ENCODE measurements at regions not wholly inside any gene's neighbourhood (a gene's known extent, or its start where the extent isn't known, plus 50 kb on each side); places are given as distances from the start of the nearest gene placed in this dataset.

GRCh38 chr11:92391808-92392207 is 167.2 kb downstream of the FAT3 start:
- intact Hi-C loops (cut with DNase I; ENCODE audit: low total_unique reads): no loop called here
- H3K4me3 ChIP-seq (ENCODE audit: low read depth, poor library complexity, severe bottlenecking): no peak overlapping the region
- WGBS, 2 donors: 80 to 86% methylated on average over 6 of the region's 6 CpGs
- no peak for DNase-seq (ENCODE audit: low spot score in 2 of 2)
- TF ChIP-seq POLR2A (IDR thresholded peaks at IDR 0.05) (no peak), CTCF (IDR thresholded peaks at IDR 0.05) (no peak)

- TF ChIP-seq CTCF (IDR thresholded peaks at IDR 0.05) (no peak), POLR2A (IDR thresholded peaks at IDR 0.05) (no peak)
- DNase-seq (ENCODE audit: low spot score in 2 of 2): no peak
- intact Hi-C loops (cut with DNase I; ENCODE audit: low total_unique reads): no loop called here
- 92% methylated on average over 5 of the region's 5 CpGs for WGBS, 2 donors
- H3K4me3 ChIP-seq (ENCODE audit: low read depth, poor library complexity, severe bottlenecking): no peak overlapping the region
Measured at GRCh38 chr11:92393218-92393617, 168.6 kb downstream of the FAT3 start.

- WGBS, 2 donors: 92 to 100% methylated on average over 1 of the region's 1 CpG
- H3K4me3 ChIP-seq (ENCODE audit: low read depth, poor library complexity, severe bottlenecking): no peak overlapping the region
- TF ChIP-seq CTCF (IDR thresholded peaks at IDR 0.05) (no peak), POLR2A (IDR thresholded peaks at IDR 0.05) (no peak)
- DNase-seq (ENCODE audit: low spot score in 2 of 2): no peak
- intact Hi-C loops (cut with DNase I; ENCODE audit: low total_unique reads): no loop called here
Measured at GRCh38 chr11:92396133-92396532, 171.5 kb downstream of the FAT3 start.

- no peak overlapping the region for H3K4me3 ChIP-seq (ENCODE audit: low read depth, poor library complexity, severe bottlenecking)
- TF ChIP-seq POLR2A (IDR thresholded peaks at IDR 0.05) (no peak), CTCF (IDR thresholded peaks at IDR 0.05) (no peak)
- no peak for DNase-seq (ENCODE audit: low spot score in 2 of 2)
- WGBS, 2 donors: 88 to 89% methylated on average over 9 of the region's 9 CpGs
- intact Hi-C loops (cut with DNase I; ENCODE audit: low total_unique reads): no loop called here
Measured at GRCh38 chr11:92397221-92397755, 172.7 kb downstream of the FAT3 start.

GRCh38 chr11:92399705-92400104 is 175.1 kb downstream of the FAT3 start:
- no peak for DNase-seq (ENCODE audit: low spot score in 2 of 2)
- TF ChIP-seq POLR2A (IDR thresholded peaks at IDR 0.05): no peak
- no peak for TF ChIP-seq CTCF (IDR thresholded peaks at IDR 0.05)
- intact Hi-C loops (cut with DNase I; ENCODE audit: low total_unique reads): no loop called here
- whole genome bisulfite sequencing, 2 donors: 81 to 87% methylated on average over 3 of the region's 3 CpGs
- H3K4me3 ChIP-seq (ENCODE audit: low read depth, poor library complexity, severe bottlenecking): no peak overlapping the region

GRCh38 chr11:92401520-92401919 is 176.9 kb downstream of the FAT3 start:
- H3K4me3 ChIP-seq (ENCODE audit: low read depth, poor library complexity, severe bottlenecking): no peak overlapping the region
- DNase-seq (ENCODE audit: low spot score in 2 of 2): no peak
- TF ChIP-seq CTCF (IDR thresholded peaks at IDR 0.05): no peak
- no peak for TF ChIP-seq POLR2A (IDR thresholded peaks at IDR 0.05)
- intact Hi-C loops (cut with DNase I; ENCODE audit: low total_unique reads): no loop called here
